HEK293 (cell line): ENCODE measurements at regions not wholly inside any gene's neighbourhood (a gene's known extent, or its start where the extent isn't known, plus 50 kb on each side); places are given as distances from the start of the nearest gene placed in this dataset.

Source experiments
- CTCF ChIA-PET: fragments of 350-600 bp; formaldehyde crosslinking; extraction: SDS; loops from one replicate; lab custom pipeline; 2021; ENCODE audit warnings: antibody characterized with exemption; lab: Yijun Ruan, JAX
- POLR2A ChIA-PET: fragments of 300-600 bp; formaldehyde crosslinking; extraction: SDS; loops from one replicate; lab custom pipeline; 2020; ENCODE audit warnings: antibody characterized with exemption, inconsistent platforms; lab: Yijun Ruan, JAX
- H3K27ac ChIP-seq: fragments of 200-500 bp; sonication (Bioruptor generic); 2 replicates; pipeline ENCODE4 v1.5.1; 2014; ENCODE audit warnings: low read depth, low read length, control low read depth, inconsistent platforms; ENCODE audit errors: extremely low read depth
- H3K36me3 ChIP-seq, 2 experiments: fragments of 200-500 bp in 1 of 2; sonication (Bioruptor generic) in 1 of 2; 1 replicate in 1 of 2; 2 replicates in 1 of 2; pipeline ENCODE4 v1.5.1; 2014 to 2017; ENCODE audit warnings: inconsistent platforms in 2 of 2, low read length in 2 of 2; ENCODE audit not compliant: control insufficient read depth in 2 of 2, insufficient read depth in 1 of 2
- H3K4me1 ChIP-seq: fragments of 200-500 bp; sonication (Bioruptor generic); 2 replicates; pipeline ENCODE4 v1.5.1; 2014; ENCODE audit warnings: mild to moderate bottlenecking, low read length, inconsistent platforms; ENCODE audit not compliant: control insufficient read depth, insufficient read depth
- H3K4me3 ChIP-seq: 2 replicates; pipeline ENCODE4 v1.5.1; 2011; ENCODE audit warnings: low read depth, mild to moderate bottlenecking, control low read depth, low read length, moderate library complexity
- H3K9me3 ChIP-seq: fragments of 200-500 bp; sonication (Bioruptor generic); 2 replicates; pipeline ENCODE4 v1.5.1; 2014; ENCODE audit warnings: low read depth, low read length, inconsistent platforms; ENCODE audit not compliant: control insufficient read depth, insufficient read depth
- FEZF1 ChIP-seq: fragments of 450-650 bp; formaldehyde crosslinking; IDR thresholded peaks from 2 replicates; pipeline ENCODE4 v1.5.1; 2016; ENCODE audit warnings: missing biosample characterization, missing genetic modification characterization
- GFI1B ChIP-seq: fragments of 450-650 bp; formaldehyde crosslinking; IDR thresholded peaks from 2 replicates; pipeline ENCODE4 v1.5.1; 2016; ENCODE audit warnings: missing biosample characterization, missing genetic modification characterization
- GLI4 ChIP-seq: fragments of 450-650 bp; formaldehyde crosslinking; IDR thresholded peaks from 2 replicates; pipeline ENCODE4 v1.5.1; 2016; ENCODE audit warnings: missing biosample characterization, missing genetic modification characterization
- PRDM1 ChIP-seq: fragments of 450-650 bp; formaldehyde crosslinking; IDR thresholded peaks from 2 replicates; pipeline ENCODE4; 2016; ENCODE audit warnings: missing biosample characterization, missing genetic modification characterization
- RBAK ChIP-seq: fragments of 450-650 bp; formaldehyde crosslinking; IDR thresholded peaks from 2 replicates; pipeline ENCODE4 v1.5.1; 2016; ENCODE audit warnings: missing biosample characterization, missing genetic modification characterization
- SP2 ChIP-seq: fragments of 450-650 bp; formaldehyde crosslinking; IDR thresholded peaks from 2 replicates; pipeline ENCODE4 v1.5.1; 2016; ENCODE audit warnings: missing biosample characterization, missing genetic modification characterization
- SP3 ChIP-seq: fragments of 450-650 bp; formaldehyde crosslinking; IDR thresholded peaks from 2 replicates; pipeline ENCODE4 v1.5.1; 2016; ENCODE audit warnings: missing biosample characterization, missing genetic modification characterization
- SP7 ChIP-seq: fragments of 450-650 bp; formaldehyde crosslinking; IDR thresholded peaks from 2 replicates; pipeline ENCODE4 v1.5.1; 2016; ENCODE audit warnings: missing biosample characterization, missing genetic modification characterization
- YY1 ChIP-seq: fragments of 450-650 bp; formaldehyde crosslinking; IDR thresholded peaks from 2 replicates; pipeline ENCODE4 v1.5.1; 2018; ENCODE audit warnings: missing biosample characterization, missing genetic modification characterization
- ZFHX2 ChIP-seq: fragments of 450-650 bp; formaldehyde crosslinking; conservative IDR thresholded peaks from 2 replicates; pipeline ENCODE4 v1.5.1; 2016; ENCODE audit warnings: missing biosample characterization, missing genetic modification characterization
- ZFP41 ChIP-seq: fragments of 450-650 bp; formaldehyde crosslinking; IDR thresholded peaks from 2 replicates; pipeline ENCODE4 v1.5.1; 2016; ENCODE audit warnings: missing biosample characterization, missing genetic modification characterization, borderline replicate concordance
- ZFP69B ChIP-seq: fragments of 450-650 bp; formaldehyde crosslinking; IDR thresholded peaks from 2 replicates; pipeline ENCODE4 v1.5.1; 2016; ENCODE audit warnings: missing biosample characterization, missing genetic modification characterization
- ZNF19 ChIP-seq: fragments of 450-650 bp; formaldehyde crosslinking; IDR thresholded peaks from 2 replicates; pipeline ENCODE4; 2016; ENCODE audit warnings: missing biosample characterization, missing genetic modification characterization, low read depth
- ZNF202 ChIP-seq: fragments of 450-650 bp; formaldehyde crosslinking; IDR thresholded peaks from 2 replicates; pipeline ENCODE4 v1.5.1; 2016; ENCODE audit warnings: missing biosample characterization, missing genetic modification characterization, borderline replicate concordance
- ZNF248 ChIP-seq: fragments of 450-650 bp; formaldehyde crosslinking; IDR thresholded peaks from 2 replicates; pipeline ENCODE4 v1.5.1; 2017; ENCODE audit warnings: missing biosample characterization, missing genetic modification characterization
- ZNF341 ChIP-seq: fragments of 450-650 bp; formaldehyde crosslinking; IDR thresholded peaks from 2 replicates; pipeline ENCODE4; 2016; ENCODE audit warnings: low read depth, missing biosample characterization, missing genetic modification characterization
- ZNF473 ChIP-seq: fragments of 450-650 bp; formaldehyde crosslinking; IDR thresholded peaks from 2 replicates; pipeline ENCODE4 v1.5.1; 2017; ENCODE audit warnings: missing biosample characterization, missing genetic modification characterization
- ZNF561 ChIP-seq: fragments of 450-650 bp; IDR thresholded peaks from 2 replicates; pipeline ENCODE4 v1.5.1; 2018; ENCODE audit warnings: missing biosample characterization, missing genetic modification characterization, borderline replicate concordance
- ZNF624 ChIP-seq: fragments of 450-650 bp; formaldehyde crosslinking; IDR thresholded peaks from 2 replicates; pipeline ENCODE4 v1.5.1; 2017; ENCODE audit warnings: missing biosample characterization, missing genetic modification characterization
- TF ChIP-seq, protein P1 (sequence below): fragments of 450-650 bp; formaldehyde crosslinking; IDR thresholded peaks from 2 replicates; pipeline ENCODE4 v1.5.1; 2016; ENCODE audit warnings: missing biosample characterization, missing genetic modification characterization
- TF ChIP-seq, protein P2 (sequence below): fragments of 450-650 bp; formaldehyde crosslinking; IDR thresholded peaks from 2 replicates; pipeline ENCODE4 v1.5.1; 2017; ENCODE audit warnings: missing biosample characterization, missing genetic modification characterization
- TF ChIP-seq, protein P3 (sequence below): fragments of 450-650 bp; formaldehyde crosslinking; IDR thresholded peaks from 2 replicates; pipeline ENCODE4 v1.5.1; 2017; ENCODE audit warnings: missing biosample characterization, missing genetic modification characterization
- TF ChIP-seq, protein P4 (sequence below): fragments of 450-650 bp; IDR thresholded peaks from 2 replicates; pipeline ENCODE4 v1.5.1; 2018; ENCODE audit warnings: missing biosample characterization, missing genetic modification characterization
- TF ChIP-seq, protein P5 (sequence below): fragments of 450-650 bp; formaldehyde crosslinking; IDR thresholded peaks from 2 replicates; pipeline ENCODE4 v1.5.1; 2016; ENCODE audit warnings: missing biosample characterization, missing genetic modification characterization
- TF ChIP-seq, protein P6 (sequence below): fragments of 450-650 bp; formaldehyde crosslinking; IDR thresholded peaks from 2 replicates; pipeline ENCODE4 v1.5.1; 2016; ENCODE audit warnings: missing biosample characterization, missing genetic modification characterization
- TF ChIP-seq, protein P7 (sequence below): fragments of 450-650 bp; formaldehyde crosslinking; IDR thresholded peaks from 2 replicates; pipeline ENCODE4 v1.5.1; 2016; ENCODE audit warnings: missing biosample characterization, missing genetic modification characterization

DNA sequence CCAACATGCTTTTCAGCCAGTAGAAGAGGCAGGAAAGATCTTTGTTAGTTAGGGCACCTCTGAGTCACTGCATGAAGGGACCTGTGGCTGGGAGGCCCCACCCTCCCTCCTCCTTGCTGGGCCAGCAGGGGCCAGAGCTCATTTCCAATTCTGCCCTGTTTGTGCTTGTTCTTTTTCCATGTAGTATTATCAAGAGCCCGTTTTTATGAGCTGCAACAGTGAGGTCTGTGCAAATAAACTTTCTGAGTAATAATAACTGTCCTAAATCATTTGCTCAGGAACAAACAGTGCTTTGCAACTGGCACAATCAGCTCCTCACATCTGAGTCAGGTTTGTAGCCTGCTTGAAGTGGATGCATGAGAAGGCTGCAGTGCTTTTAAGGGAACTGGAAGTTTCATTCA, 128.0 kb downstream of the ARL4C start (continued):
- no peak for TF ChIP-seq YY1 (tag by site-specific recombination)
- TF ChIP-seq, protein P1, sequence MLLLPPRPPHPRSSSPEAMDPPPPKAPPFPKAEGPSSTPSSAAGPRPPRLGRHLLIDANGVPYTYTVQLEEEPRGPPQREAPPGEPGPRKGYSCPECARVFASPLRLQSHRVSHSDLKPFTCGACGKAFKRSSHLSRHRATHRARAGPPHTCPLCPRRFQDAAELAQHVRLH (tag by site-specific recombination), result no peak
- TF ChIP-seq, protein P2, sequence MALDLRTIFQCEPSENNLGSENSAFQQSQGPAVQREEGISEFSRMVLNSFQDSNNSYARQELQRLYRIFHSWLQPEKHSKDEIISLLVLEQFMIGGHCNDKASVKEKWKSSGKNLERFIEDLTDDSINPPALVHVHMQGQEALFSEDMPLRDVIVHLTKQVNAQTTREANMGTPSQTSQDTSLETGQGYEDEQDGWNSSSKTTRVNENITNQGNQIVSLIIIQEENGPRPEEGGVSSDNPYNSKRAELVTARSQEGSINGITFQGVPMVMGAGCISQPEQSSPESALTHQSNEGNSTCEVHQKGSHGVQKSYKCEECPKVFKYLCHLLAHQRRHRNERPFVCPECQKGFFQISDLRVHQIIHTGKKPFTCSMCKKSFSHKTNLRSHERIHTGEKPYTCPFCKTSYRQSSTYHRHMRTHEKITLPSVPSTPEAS (tag by site-specific recombination), result no peak
- no peak for TF ChIP-seq ZNF19 (tag by site-specific recombination)
- TF ChIP-seq ZFHX2 (tag by site-specific recombination), result no peak
- peak; percentile 97 for TF ChIP-seq FEZF1 (tag by site-specific recombination)
- TF ChIP-seq ZNF624 (tag by site-specific recombination), result no peak
- 0 out of 2 replicates have a peak, but pooled peaks have one; percentile 23 for TF ChIP-seq ZFP69B
- no peak for TF ChIP-seq RBAK (tag by site-specific recombination)
- TF ChIP-seq, protein P3, sequence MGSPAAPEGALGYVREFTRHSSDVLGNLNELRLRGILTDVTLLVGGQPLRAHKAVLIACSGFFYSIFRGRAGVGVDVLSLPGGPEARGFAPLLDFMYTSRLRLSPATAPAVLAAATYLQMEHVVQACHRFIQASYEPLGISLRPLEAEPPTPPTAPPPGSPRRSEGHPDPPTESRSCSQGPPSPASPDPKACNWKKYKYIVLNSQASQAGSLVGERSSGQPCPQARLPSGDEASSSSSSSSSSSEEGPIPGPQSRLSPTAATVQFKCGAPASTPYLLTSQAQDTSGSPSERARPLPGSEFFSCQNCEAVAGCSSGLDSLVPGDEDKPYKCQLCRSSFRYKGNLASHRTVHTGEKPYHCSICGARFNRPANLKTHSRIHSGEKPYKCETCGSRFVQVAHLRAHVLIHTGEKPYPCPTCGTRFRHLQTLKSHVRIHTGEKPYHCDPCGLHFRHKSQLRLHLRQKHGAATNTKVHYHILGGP (tag by site-specific recombination), result no peak
- TF ChIP-seq ZNF202 (tag by site-specific recombination), result no peak
- no peak for TF ChIP-seq ZNF473 (tag by site-specific recombination)
- no peak for TF ChIP-seq ZNF248 (tag by site-specific recombination)
- TF ChIP-seq ZFP41, result no peak

DNA sequence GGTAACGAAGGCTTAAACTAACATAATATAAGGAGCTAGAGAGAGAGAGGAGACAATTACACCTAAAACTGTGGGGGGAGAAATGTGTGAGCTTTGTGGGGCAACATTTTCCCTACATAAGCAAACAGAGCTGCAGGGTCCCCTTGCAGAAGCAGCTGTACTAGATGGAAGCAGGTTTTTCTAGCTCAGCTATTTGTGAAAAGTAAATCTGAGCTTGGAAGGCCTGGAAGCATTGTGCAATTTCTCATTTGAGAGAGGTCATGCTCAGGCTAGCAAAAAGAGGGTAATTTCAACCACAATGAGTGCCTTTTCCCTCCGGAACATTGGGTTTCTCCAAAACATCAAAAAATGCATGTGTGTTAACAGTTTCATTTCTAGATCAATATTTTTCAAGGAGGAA, 130.0 kb downstream of the ARL4C start:
- H3K9me3 ChIP-seq, result no peaks in the 10 kb centered on the region
- ChIA-PET CTCF (no interaction called here), POLR2A (no interaction called here)
- no peak overlapping the region for H3K4me3 ChIP-seq
- TF ChIP-seq, protein P4, sequence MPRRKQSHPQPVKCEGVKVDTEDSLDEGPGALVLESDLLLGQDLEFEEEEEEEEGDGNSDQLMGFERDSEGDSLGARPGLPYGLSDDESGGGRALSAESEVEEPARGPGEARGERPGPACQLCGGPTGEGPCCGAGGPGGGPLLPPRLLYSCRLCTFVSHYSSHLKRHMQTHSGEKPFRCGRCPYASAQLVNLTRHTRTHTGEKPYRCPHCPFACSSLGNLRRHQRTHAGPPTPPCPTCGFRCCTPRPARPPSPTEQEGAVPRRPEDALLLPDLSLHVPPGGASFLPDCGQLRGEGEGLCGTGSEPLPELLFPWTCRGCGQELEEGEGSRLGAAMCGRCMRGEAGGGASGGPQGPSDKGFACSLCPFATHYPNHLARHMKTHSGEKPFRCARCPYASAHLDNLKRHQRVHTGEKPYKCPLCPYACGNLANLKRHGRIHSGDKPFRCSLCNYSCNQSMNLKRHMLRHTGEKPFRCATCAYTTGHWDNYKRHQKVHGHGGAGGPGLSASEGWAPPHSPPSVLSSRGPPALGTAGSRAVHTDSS (tag by site-specific recombination), result no peak
- TF ChIP-seq ZNF473 (tag by site-specific recombination) (no peak), GLI4 (no peak), SP3 (tag by site-specific recombination) (no peak), ZNF561 (no peak), SP2 (no peak), SP7 (tag by site-specific recombination) (no peak)
- TF ChIP-seq, protein P5, sequence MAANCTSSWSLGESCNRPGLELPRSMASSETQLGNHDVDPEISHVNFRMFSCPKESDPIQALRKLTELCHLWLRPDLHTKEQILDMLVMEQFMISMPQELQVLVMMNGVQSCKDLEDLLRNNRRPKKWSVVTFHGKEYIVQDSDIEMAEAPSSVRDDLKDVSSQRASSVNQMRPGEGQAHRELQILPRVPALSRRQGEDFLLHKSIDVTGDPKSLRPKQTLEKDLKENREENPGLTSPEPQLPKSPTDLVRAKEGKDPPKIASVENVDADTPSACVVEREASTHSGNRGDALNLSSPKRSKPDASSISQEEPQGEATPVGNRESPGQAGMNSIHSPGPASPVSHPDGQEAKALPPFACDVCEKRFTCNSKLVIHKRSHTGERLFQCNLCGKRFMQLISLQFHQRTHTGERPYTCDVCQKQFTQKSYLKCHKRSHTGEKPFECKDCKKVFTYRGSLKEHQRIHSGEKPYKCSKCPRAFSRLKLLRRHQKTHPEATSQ, result no peak
- no peak overlapping the region for H3K27ac ChIP-seq
- peaks cover 15% of the 10 kb centered on the region for H3K4me1 ChIP-seq
- no peaks in the 10 kb centered on the region for H3K36me3 ChIP-seq

DNA sequence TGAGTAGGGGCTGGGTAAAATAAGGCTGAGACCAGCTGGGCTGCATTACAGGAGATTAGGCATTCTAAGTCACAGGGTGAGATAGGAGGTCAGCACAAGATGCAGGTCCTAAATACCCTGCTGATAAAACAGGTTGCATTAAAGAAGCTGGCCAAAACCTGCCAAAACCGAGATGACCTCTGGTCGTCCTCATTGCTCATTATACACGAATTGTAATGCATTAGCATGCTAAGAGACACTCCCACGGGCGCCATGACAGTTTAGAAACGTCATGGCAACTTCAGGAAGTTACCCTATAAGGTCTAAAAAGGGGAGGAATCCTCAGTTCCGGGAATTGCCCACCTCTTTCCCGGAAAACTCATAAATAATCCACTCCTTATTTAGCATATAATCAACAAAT, 132.2 kb downstream of the ARL4C start:
- ChIA-PET CTCF (no interaction called here), POLR2A (no interaction called here)
- TF ChIP-seq ZNF341 (no peak), GFI1B (tag by site-specific recombination) (no peak), PRDM1 (tag by site-specific recombination) (no peak)
- TF ChIP-seq, protein P6, sequence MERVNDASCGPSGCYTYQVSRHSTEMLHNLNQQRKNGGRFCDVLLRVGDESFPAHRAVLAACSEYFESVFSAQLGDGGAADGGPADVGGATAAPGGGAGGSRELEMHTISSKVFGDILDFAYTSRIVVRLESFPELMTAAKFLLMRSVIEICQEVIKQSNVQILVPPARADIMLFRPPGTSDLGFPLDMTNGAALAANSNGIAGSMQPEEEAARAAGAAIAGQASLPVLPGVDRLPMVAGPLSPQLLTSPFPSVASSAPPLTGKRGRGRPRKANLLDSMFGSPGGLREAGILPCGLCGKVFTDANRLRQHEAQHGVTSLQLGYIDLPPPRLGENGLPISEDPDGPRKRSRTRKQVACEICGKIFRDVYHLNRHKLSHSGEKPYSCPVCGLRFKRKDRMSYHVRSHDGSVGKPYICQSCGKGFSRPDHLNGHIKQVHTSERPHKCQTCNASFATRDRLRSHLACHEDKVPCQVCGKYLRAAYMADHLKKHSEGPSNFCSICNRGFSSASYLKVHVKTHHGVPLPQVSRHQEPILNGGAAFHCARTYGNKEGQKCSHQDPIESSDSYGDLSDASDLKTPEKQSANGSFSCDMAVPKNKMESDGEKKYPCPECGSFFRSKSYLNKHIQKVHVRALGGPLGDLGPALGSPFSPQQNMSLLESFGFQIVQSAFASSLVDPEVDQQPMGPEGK (tag by site-specific recombination), result no peak
- TF ChIP-seq, protein P7, sequence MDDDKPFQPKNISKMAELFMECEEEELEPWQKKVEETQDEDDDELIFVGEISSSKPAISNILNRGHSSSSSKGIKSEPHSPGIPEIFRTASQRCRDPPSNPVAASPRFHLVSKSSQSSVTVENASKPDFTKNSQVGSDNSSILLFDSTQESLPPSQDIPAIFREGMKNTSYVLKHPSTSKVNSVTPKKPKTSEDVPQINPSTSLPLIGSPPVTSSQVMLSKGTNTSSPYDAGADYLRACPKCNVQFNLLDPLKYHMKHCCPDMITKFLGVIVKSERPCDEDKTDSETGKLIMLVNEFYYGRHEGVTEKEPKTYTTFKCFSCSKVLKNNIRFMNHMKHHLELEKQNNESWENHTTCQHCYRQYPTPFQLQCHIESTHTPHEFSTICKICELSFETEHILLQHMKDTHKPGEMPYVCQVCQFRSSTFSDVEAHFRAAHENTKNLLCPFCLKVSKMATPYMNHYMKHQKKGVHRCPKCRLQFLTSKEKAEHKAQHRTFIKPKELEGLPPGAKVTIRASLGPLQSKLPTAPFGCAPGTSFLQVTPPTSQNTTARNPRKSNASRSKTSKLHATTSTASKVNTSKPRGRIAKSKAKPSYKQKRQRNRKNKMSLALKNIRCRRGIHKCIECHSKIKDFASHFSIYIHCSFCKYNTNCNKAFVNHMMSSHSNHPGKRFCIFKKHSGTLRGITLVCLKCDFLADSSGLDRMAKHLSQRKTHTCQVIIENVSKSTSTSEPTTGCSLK (tag by site-specific recombination), result no peak
- H3K4me3 ChIP-seq, result no peak overlapping the region
- H3K27ac ChIP-seq, result no peak overlapping the region
- no peaks in the 10 kb centered on the region for H3K36me3 ChIP-seq
- H3K4me1 ChIP-seq, result peaks cover 15% of the 10 kb centered on the region
- no peaks in the 10 kb centered on the region for H3K9me3 ChIP-seq
